IMR-90 (cell line): ENCODE measurements at regions not wholly inside any gene's neighbourhood (a gene's known extent, or its start where the extent isn't known, plus 50 kb on each side); places are given as distances from the start of the nearest gene placed in this dataset.

Source experiments
- ATAC-seq: fragments of 200-7000 bp; cut with Tn5 transposase; 2 replicates; pipeline ENCODE4 v1.9.1; 2020; ENCODE audit warnings: low read depth, mild to moderate bottlenecking, moderate library complexity
- BruUV-seq: library from RNA; stranded (reverse); fragments of 400-500 nt; replicated peaks from 2 replicates; lab custom pipeline; 2021; lab: Mats Ljungman, UMichigan
- CTCF ChIA-PET: fragments of 300-600 bp; formaldehyde crosslinking; extraction: SDS; loops from one replicate; lab custom pipeline; 2021; ENCODE audit warnings: antibody characterized with exemption; lab: Yijun Ruan, JAX
- POLR2A ChIA-PET: fragments of 300-600 bp; sonication (Branson Sonifier 250); formaldehyde crosslinking; loops from one replicate; lab custom pipeline; 2022; ENCODE audit warnings: antibody characterized with exemption; ENCODE audit not compliant: unreplicated experiment; lab: Charles Lee
- DNase-seq: peaks from one replicate; pipeline ENCODE4 v3.0.0; 2013
- H2AFZ ChIP-seq: replicated peaks from 2 replicates; pipeline ENCODE3; 2013; ENCODE audit warnings: low read length, mild to moderate bottlenecking; ENCODE audit not compliant: poor library complexity
- H2AK5ac ChIP-seq: 2 replicates; pipeline ENCODE4 v1.6.1; 2013; ENCODE audit warnings: low read depth, low read length, inconsistent platforms
- H2AK9ac ChIP-seq: replicated peaks from 2 replicates; pipeline ENCODE3; 2013; ENCODE audit warnings: mild to moderate bottlenecking, low read depth, low read length, moderate library complexity; ENCODE audit not compliant: poor library complexity
- H2BK120ac ChIP-seq: 2 replicates; pipeline ENCODE4 v1.6.1; 2013; ENCODE audit warnings: low read depth, low read length, inconsistent platforms
- H2BK15ac ChIP-seq: 3 replicates; pipeline ENCODE4 v1.6.1; 2013; ENCODE audit warnings: low read depth, low read length, inconsistent platforms
- H2BK20ac ChIP-seq: 2 replicates; pipeline ENCODE4 v1.6.1; 2013; ENCODE audit warnings: low read depth, mild to moderate bottlenecking, inconsistent platforms, low read length, moderate library complexity
- H2BK5ac ChIP-seq: 2 replicates; pipeline ENCODE4 v1.6.1; 2013; ENCODE audit warnings: mild to moderate bottlenecking, low read depth, low read length, inconsistent platforms; ENCODE audit not compliant: poor library complexity, severe bottlenecking
- H3K14ac ChIP-seq: replicated peaks from 2 replicates; pipeline ENCODE4 v1.6.1; 2013; ENCODE audit warnings: low read depth, low read length, inconsistent platforms
- H3K18ac ChIP-seq: 2 replicates; pipeline ENCODE4 v1.6.1; 2013; ENCODE audit warnings: low read depth, low read length, control low read depth
- H3K23ac ChIP-seq: 2 replicates; pipeline ENCODE4 v1.6.1; 2013; ENCODE audit warnings: low read depth, low read length, inconsistent platforms
- H3K27ac ChIP-seq: 2 replicates; pipeline ENCODE4 v1.5.1; 2013; ENCODE audit warnings: mild to moderate bottlenecking, control low read depth, low read length; ENCODE audit not compliant: insufficient read depth
- H3K27me3 ChIP-seq: 2 replicates; pipeline ENCODE4 v1.6.1; 2013; ENCODE audit warnings: low read length; ENCODE audit not compliant: control insufficient read depth, insufficient read depth
- H3K36me3 ChIP-seq: 2 replicates; pipeline ENCODE4 v1.6.1; 2013; ENCODE audit warnings: low read length, mixed read lengths; ENCODE audit not compliant: control insufficient read depth, insufficient read depth
- H3K4ac ChIP-seq: 2 replicates; pipeline ENCODE4 v1.6.1; 2013; ENCODE audit warnings: low read depth, low read length, inconsistent platforms
- H3K4me1 ChIP-seq: 2 replicates; pipeline ENCODE4 v1.6.1; 2013; ENCODE audit warnings: low read length, mixed read lengths; ENCODE audit not compliant: control insufficient read depth, insufficient read depth
- H3K4me2 ChIP-seq: 2 replicates; pipeline ENCODE4 v1.6.1; 2013; ENCODE audit warnings: low read depth, mild to moderate bottlenecking, control low read depth, low read length, moderate library complexity
- H3K4me3 ChIP-seq: 2 replicates; pipeline ENCODE4 v1.5.1; 2013; ENCODE audit warnings: low read depth, mild to moderate bottlenecking, control low read depth, low read length, moderate library complexity; ENCODE audit not compliant: insufficient read depth
- H3K56ac ChIP-seq: 2 replicates; pipeline ENCODE4 v1.6.1; 2013; ENCODE audit warnings: low read length, inconsistent platforms; ENCODE audit not compliant: insufficient read depth; ENCODE audit errors: extremely low read depth
- H3K79me1 ChIP-seq, 2 experiments: 2 replicates each; pipeline ENCODE4 v1.6.1; 2013; ENCODE audit warnings: low read length in 2 of 2, inconsistent platforms in 1 of 2, low read depth in 1 of 2
- H3K9ac ChIP-seq: 2 replicates; pipeline ENCODE4 v1.6.1; 2013; ENCODE audit warnings: low read depth, low read length, control low read depth
- H3K9me1 ChIP-seq: 2 replicates; pipeline ENCODE4 v1.6.1; 2013; ENCODE audit warnings: low read length, inconsistent platforms; ENCODE audit not compliant: insufficient read depth
- H3K9me3 ChIP-seq: 2 replicates; pipeline ENCODE4 v1.6.1; 2013; ENCODE audit warnings: low read length; ENCODE audit not compliant: control insufficient read depth, insufficient read depth
- H4K20me1 ChIP-seq: 2 replicates; pipeline ENCODE4 v1.6.1; 2013; ENCODE audit warnings: low read length, inconsistent platforms; ENCODE audit not compliant: insufficient read depth
- H4K5ac ChIP-seq: 2 replicates; pipeline ENCODE4 v1.6.1; 2013; ENCODE audit warnings: mild to moderate bottlenecking, low read depth, low read length, control low read depth
- H4K8ac ChIP-seq, 2 experiments: 2 replicates each; pipeline ENCODE4 v1.6.1; 2013; ENCODE audit warnings: low read depth in 2 of 2, low read length in 2 of 2, control low read depth in 1 of 2, inconsistent platforms in 1 of 2
- H4K91ac ChIP-seq: 2 replicates; pipeline ENCODE4 v1.6.1; 2013; ENCODE audit warnings: low read depth, low read length, inconsistent platforms; ENCODE audit not compliant: insufficient read depth
- BHLHE40 ChIP-seq: fragments of 150-350 bp; IDR thresholded peaks from 2 replicates; pipeline ENCODE4 v1.6.1; 2016; ENCODE audit warnings: mild to moderate bottlenecking, low read depth, low read length
- CEBPB ChIP-seq: IDR thresholded peaks from 2 replicates; pipeline ENCODE4 v1.6.1; 2012; ENCODE audit warnings: low read depth, low read length, improper control_type of control experiment
- CHD1 ChIP-seq: IDR thresholded peaks from 2 replicates; pipeline ENCODE4 v1.6.1; 2012; ENCODE audit warnings: low read depth, low read length, improper control_type of control experiment
- CTCF ChIP-seq: conservative IDR thresholded peaks from 2 replicates; pipeline ENCODE4 v1.5.1; 2012; ENCODE audit warnings: mild to moderate bottlenecking, low read depth, low read length, improper control_type of control experiment
- ELK1 ChIP-seq: fragments of 150-350 bp; IDR thresholded peaks from 2 replicates; pipeline ENCODE4 v1.6.1; 2016; ENCODE audit warnings: low read depth, mild to moderate bottlenecking, low read length, moderate library complexity, borderline replicate concordance
- FOS ChIP-seq: fragments of 150-350 bp; IDR thresholded peaks from 2 replicates; pipeline ENCODE4 v1.6.1; 2016; ENCODE audit warnings: low read depth, low read length
- MAFK ChIP-seq: IDR thresholded peaks from 2 replicates; pipeline ENCODE4 v1.6.1; 2012; ENCODE audit warnings: low read depth, low read length, improper control_type of control experiment
- MAZ ChIP-seq: IDR thresholded peaks from 2 replicates; pipeline ENCODE4 v1.6.1; 2012; ENCODE audit warnings: low read depth, mild to moderate bottlenecking, low read length, improper control_type of control experiment, moderate library complexity, borderline replicate concordance
- MXI1 ChIP-seq: IDR thresholded peaks from 2 replicates; pipeline ENCODE4 v1.6.1; 2012; ENCODE audit warnings: low read depth, mild to moderate bottlenecking, low read length, moderate library complexity, borderline replicate concordance
- NFE2L2 ChIP-seq: fragments of 150-350 bp; IDR thresholded peaks from 2 replicates; pipeline ENCODE4 v1.6.1; 2016; ENCODE audit warnings: low read depth, mild to moderate bottlenecking, low read length
- POLR2A ChIP-seq: IDR thresholded peaks from 2 replicates; pipeline ENCODE4 v1.6.1; 2012; ENCODE audit warnings: mild to moderate bottlenecking, low read depth, low read length
- RAD21 ChIP-seq: IDR thresholded peaks from 2 replicates; pipeline ENCODE4 v1.6.1; 2012; ENCODE audit warnings: low read length, improper control_type of control experiment
- RCOR1 ChIP-seq: IDR thresholded peaks from 2 replicates; pipeline ENCODE4 v1.6.1; 2012; ENCODE audit warnings: mild to moderate bottlenecking, low read length, improper control_type of control experiment; ENCODE audit not compliant: insufficient replicate concordance
- RFX5 ChIP-seq: IDR thresholded peaks from 2 replicates; pipeline ENCODE4 v1.8.0; 2012; ENCODE audit warnings: low read depth, mild to moderate bottlenecking, low read length, moderate library complexity
- SMC3 ChIP-seq: fragments of 150-350 bp; IDR thresholded peaks from 2 replicates; pipeline ENCODE4 v1.6.1; 2016; ENCODE audit warnings: low read depth, mild to moderate bottlenecking, antibody characterized with exemption, low read length, moderate library complexity
- USF2 ChIP-seq: fragments of 150-350 bp; IDR thresholded peaks from 2 replicates; pipeline ENCODE4 v1.6.1; 2017; ENCODE audit warnings: mild to moderate bottlenecking, antibody characterized with exemption, low read length, low read depth
- WGBS, 2 experiments: methylation state at CpG; one replicate each; pipeline versions ENCODE4 v1.1.5 to v1.1.7; 2013; ENCODE audit warnings: missing lambda C conversion rate in 2 of 2; ENCODE audit not compliant: insufficient read length in 1 of 2; ENCODE audit errors: extremely low coverage in 2 of 2; 5-methylcytosine and 5-hydroxymethylcytosine counted together
- dilution Hi-C: fragments of 300-500 bp; cut with HindIII; formaldehyde crosslinking; loops from one replicate; pipeline ENCODE4 v1.14.3; 2018; ENCODE audit warnings: low sequenced_read_pairs; ENCODE audit not compliant: unreplicated experiment
- in situ Hi-C: fragments of 300-500 bp; cut with MboI; formaldehyde crosslinking; loops from 3 replicates; pipeline ENCODE4 v1.14.3; 2019; ENCODE audit warnings: low sequenced_read_pairs, inconsistent platforms, mixed read lengths
- intact Hi-C: fragments of 100-400 bp; cut with micrococcal nuclease; formaldehyde crosslinking; loops from 2 replicates; pipeline ENCODE4 v1.10.0; 2022

- H3K56ac ChIP-seq: no peak overlapping the region
- no peaks in the 10 kb centered on the region for H3K27me3 ChIP-seq
- in situ Hi-C loops: no loop called here
- no peak overlapping the region for H2AK9ac ChIP-seq
- H3K23ac ChIP-seq: no peak overlapping the region
- no peak overlapping the region for H3K27ac ChIP-seq
- no peak overlapping the region for H3K18ac ChIP-seq
- H2BK120ac ChIP-seq: no peak overlapping the region
- H3K4me1 ChIP-seq: no peaks in the 10 kb centered on the region
- no peaks in the 10 kb centered on the region for H4K20me1 ChIP-seq
- H2AK5ac ChIP-seq: no peak overlapping the region
- H3K14ac ChIP-seq: no peak overlapping the region
- no TSS peak for BruUV-seq
- no peak overlapping the region for H2BK20ac ChIP-seq
- WGBS, 2 experiments: 95% methylated on average over 2 of the region's 7 CpGs; no CpG with 5 or more reads in 1 of the 2 experiments
- H2BK15ac ChIP-seq: no peak overlapping the region
- H3K4ac ChIP-seq: no peak overlapping the region
- DNase-seq (no peak), ATAC-seq (no peak)
- H4K5ac ChIP-seq: no peak overlapping the region
- no peak overlapping the region for H2AFZ ChIP-seq
- no peak overlapping the region for H4K8ac ChIP-seq
- no peak overlapping the region for H2BK5ac ChIP-seq
- no peak overlapping the region for H3K4me2 ChIP-seq
- dilution Hi-C loops: no loop called here
- H3K9me1 ChIP-seq: no peaks in the 10 kb centered on the region
- H3K9me3 ChIP-seq: peaks cover 4% of the 10 kb centered on the region
- intact Hi-C loops: no loop called here
- no peaks in the 10 kb centered on the region for H3K79me1 ChIP-seq
- no peak overlapping the region for H3K4me3 ChIP-seq
- POLR2A ChIA-PET: no interaction called here
- TF ChIP-seq RCOR1 (no peak), RFX5 (no peak), CHD1 (no peak), MAFK (no peak), CEBPB (no peak), FOS (no peak), RAD21 (no peak), MAZ (no peak), BHLHE40 (no peak), USF2 (no peak), MXI1 (no peak), POLR2A (no peak), SMC3 (no peak), NFE2L2 (no peak), ELK1 (no peak), CTCF (no peak)
- H3K36me3 ChIP-seq: no peaks in the 10 kb centered on the region
- no peak overlapping the region for H4K91ac ChIP-seq
- CTCF ChIA-PET: no interaction called here
- no peak overlapping the region for H3K9ac ChIP-seq
Measured at GRCh38 chr10:4103603-4104002, 318.6 kb upstream of the KLF6 start.
